Effector memory CD4-positive, alpha-beta T cell (primary cell): ENCODE measurements at regions not wholly inside any gene's neighbourhood (a gene's known extent, or its start where the extent isn't known, plus 50 kb on each side); places are given as distances from the start of the nearest gene placed in this dataset.

Source experiments
- DNase-seq, 3 donors: peaks; one replicate each; pipeline ENCODE4 v3.0.0-alpha.2; 2020
- H3K27ac ChIP-seq: 2 replicates; pipeline ENCODE4 v1.7.0; 2013; ENCODE audit warnings: mild to moderate bottlenecking, low read length, moderate library complexity; ENCODE audit not compliant: insufficient read depth, poor library complexity, severe bottlenecking
- H3K27me3 ChIP-seq: replicated peaks from 2 replicates; pipeline ENCODE4 v1.7.0; 2013; ENCODE audit warnings: mild to moderate bottlenecking, low read length; ENCODE audit not compliant: insufficient read depth, control insufficient read depth, poor library complexity, severe bottlenecking
- H3K36me3 ChIP-seq: 2 replicates; pipeline ENCODE4 v1.7.0; 2013; ENCODE audit warnings: mild to moderate bottlenecking, low read length, moderate library complexity; ENCODE audit not compliant: control insufficient read depth, insufficient read depth
- H3K4me1 ChIP-seq: 2 replicates; pipeline ENCODE4 v1.7.0; 2013; ENCODE audit warnings: low read length, mild to moderate bottlenecking; ENCODE audit not compliant: control insufficient read depth, insufficient read depth, poor library complexity, severe bottlenecking
- H3K4me3 ChIP-seq: 2 replicates; pipeline ENCODE4 v1.7.0; 2013; ENCODE audit warnings: low read length, low read depth, mild to moderate bottlenecking; ENCODE audit not compliant: insufficient read depth, poor library complexity, severe bottlenecking
- H3K9me3 ChIP-seq: 2 replicates; pipeline ENCODE4 v1.7.0; 2013; ENCODE audit warnings: mild to moderate bottlenecking, low read length, moderate library complexity; ENCODE audit not compliant: control insufficient read depth

DNA sequence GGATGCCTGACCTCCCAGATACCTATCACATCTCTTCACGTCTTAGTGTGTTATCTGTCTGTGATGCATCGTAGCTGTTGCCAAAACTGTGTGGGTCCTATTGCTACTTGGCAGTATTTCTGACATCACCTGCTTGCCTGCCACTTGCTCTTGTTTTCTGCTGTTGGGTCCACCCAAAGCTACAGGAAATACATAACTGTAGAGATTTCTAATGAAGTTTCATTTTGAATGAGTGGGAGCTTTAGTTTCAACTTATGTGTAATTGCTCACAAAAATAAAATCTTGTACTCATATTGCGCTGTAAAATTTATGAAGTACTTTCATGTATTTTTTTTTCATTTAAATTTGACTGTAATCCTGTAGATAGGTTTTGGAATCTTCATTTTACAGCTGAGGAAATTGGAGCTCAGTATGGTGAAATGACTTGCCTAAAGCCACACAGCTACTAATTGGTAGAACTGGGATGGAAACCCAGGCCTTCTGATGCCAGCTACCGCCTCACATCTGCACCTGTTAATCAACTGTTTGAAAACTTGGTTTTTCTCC, 113.6 kb upstream of the MAN1A1 start:
- DNase-seq = no peak
- no peak overlapping the region for H3K4me3 ChIP-seq
- no peaks in the 10 kb centered on the region for H3K4me1 ChIP-seq
- no peaks in the 10 kb centered on the region for H3K27me3 ChIP-seq
- no peak overlapping the region for H3K27ac ChIP-seq
- H3K36me3 ChIP-seq = no peaks in the 10 kb centered on the region
- H3K9me3 ChIP-seq = no peaks in the 10 kb centered on the region

DNA sequence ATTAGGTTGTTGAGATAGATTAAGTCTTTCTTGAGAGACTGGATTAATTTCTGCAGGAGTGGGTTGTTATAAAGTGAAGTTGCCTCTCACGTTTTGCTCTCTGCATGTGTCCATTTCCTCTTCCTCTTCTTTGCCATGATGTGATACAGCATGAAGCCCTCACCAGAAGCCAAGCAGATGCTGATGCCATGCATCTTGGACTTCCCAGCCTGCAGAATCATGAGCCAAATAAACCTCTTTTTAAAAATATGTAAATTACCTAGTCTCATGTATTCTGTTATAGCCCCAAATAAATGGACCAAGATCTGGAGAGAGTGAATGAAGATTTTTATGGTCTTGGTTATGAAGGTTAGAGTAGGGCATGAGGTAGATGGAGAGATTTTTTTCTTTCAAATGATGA, 111.6 kb upstream of the MAN1A1 start:
- no peaks in the 10 kb centered on the region for H3K4me1 ChIP-seq
- H3K27me3 ChIP-seq = no peaks in the 10 kb centered on the region
- no peak overlapping the region for H3K27ac ChIP-seq
- H3K4me3 ChIP-seq = no peak overlapping the region
- no peaks in the 10 kb centered on the region for H3K9me3 ChIP-seq
- H3K36me3 ChIP-seq = no peaks in the 10 kb centered on the region
- DNase-seq = no peak

DNA sequence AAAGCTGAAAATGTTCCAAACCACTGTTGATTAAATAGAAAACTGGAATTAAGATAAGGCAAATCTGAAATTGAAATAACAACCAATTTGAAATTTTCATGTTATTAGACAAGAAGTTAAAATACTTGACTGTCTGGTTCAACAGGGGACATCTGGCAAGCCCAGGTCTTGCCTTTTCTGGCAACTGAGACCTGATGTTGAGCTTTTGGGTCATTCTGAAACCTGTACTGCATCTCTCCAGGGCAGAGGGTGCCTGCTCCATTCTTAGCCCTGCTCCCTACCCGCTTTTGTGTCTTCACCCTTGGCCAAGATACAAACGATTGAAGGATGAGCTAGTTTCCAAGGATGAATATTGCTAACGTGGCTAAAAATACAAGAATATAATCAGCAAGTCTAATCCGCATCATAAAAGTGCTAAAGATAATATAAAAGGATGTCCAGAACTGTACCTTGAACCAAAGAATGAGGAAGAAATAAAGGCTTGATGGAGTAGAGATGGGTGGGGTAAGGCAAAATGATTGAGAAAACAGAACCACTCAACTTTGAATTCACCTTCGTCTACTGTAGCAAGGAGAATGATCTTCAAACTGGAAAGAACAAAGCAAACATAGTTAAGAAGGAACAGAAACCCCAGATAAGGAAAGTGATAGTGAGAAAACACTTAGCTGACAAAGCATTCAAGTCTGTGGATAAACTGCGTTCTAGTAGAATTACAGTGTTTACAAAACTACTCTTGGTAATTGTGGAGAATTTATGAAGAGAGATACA, 109.8 kb upstream of the MAN1A1 start:
- no peak overlapping the region for H3K27ac ChIP-seq
- no peak overlapping the region for H3K4me3 ChIP-seq
- H3K27me3 ChIP-seq = no peaks in the 10 kb centered on the region
- H3K9me3 ChIP-seq = no peaks in the 10 kb centered on the region
- no peaks in the 10 kb centered on the region for H3K4me1 ChIP-seq
- H3K36me3 ChIP-seq = no peaks in the 10 kb centered on the region
- no peak for DNase-seq

- H3K36me3 ChIP-seq = no peaks in the 10 kb centered on the region
- no peak overlapping the region for H3K27ac ChIP-seq
- no peaks in the 10 kb centered on the region for H3K4me1 ChIP-seq
- H3K4me3 ChIP-seq = no peak overlapping the region
- no peaks in the 10 kb centered on the region for H3K9me3 ChIP-seq
- no peak for DNase-seq
- H3K27me3 ChIP-seq = no peaks in the 10 kb centered on the region
Observed at GRCh38 chr6:119454714-119455113, 105.2 kb upstream of the MAN1A1 start.

GRCh38 chr6:119453242-119454200, 104.0 kb upstream of the MAN1A1 start:
- no peak overlapping the region for H3K27ac ChIP-seq
- no peaks in the 10 kb centered on the region for H3K9me3 ChIP-seq
- no peaks in the 10 kb centered on the region for H3K4me1 ChIP-seq
- no peak for DNase-seq
- H3K36me3 ChIP-seq = no peaks in the 10 kb centered on the region
- no peak overlapping the region for H3K4me3 ChIP-seq
- no peaks in the 10 kb centered on the region for H3K27me3 ChIP-seq

DNA sequence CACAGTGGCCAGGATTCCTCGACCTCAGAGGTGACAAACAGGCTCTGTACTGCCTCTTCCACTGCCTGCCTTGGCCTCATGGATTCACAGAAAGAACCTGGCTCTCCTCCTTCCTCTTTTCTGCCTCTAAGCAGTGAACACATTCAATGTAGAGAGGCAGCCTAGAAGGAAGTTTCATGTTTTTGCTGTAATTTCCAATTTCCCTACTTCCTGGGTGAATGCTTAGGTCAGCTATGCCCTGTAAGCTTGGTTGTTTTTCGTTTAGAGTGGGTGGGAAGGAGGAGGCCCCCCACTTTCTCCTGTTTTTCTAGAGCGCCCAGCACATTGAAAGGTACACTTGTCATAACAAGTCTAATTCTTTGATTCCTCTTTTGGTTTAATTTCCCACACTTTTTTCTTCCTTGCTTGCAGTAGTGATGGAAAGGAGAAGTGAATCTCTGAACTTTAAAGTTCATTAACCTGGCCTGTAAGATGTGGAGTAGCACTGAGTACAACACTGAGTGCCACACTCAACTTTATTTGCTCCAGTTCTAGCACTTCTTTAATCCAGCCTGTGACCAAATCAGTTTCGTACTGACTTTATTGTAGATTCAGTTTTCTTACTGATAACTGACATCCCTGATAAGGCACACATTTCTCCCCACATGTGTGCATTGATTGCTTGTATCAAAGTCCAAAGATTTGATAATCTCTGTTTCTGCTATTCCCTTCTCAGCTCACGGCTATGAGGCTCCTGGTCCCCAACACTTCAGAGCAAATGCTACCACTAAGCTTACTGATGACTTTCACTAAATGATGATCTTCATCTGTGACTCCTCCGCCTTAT, 100.0 kb upstream of the MAN1A1 start:
- H3K4me3 ChIP-seq = no peak overlapping the region
- no peak for DNase-seq
- no peaks in the 10 kb centered on the region for H3K4me1 ChIP-seq
- no peak overlapping the region for H3K27ac ChIP-seq
- no peaks in the 10 kb centered on the region for H3K36me3 ChIP-seq
- H3K9me3 ChIP-seq = no peaks in the 10 kb centered on the region
- no peaks in the 10 kb centered on the region for H3K27me3 ChIP-seq

GRCh38 chr6:119447921-119448320, 98.4 kb upstream of the MAN1A1 start:
- Histone ChIP-seq H3K27me3 (no peaks in the 10 kb centered on the region), H3K4me1 (no peaks in the 10 kb centered on the region), H3K36me3 (no peaks in the 10 kb centered on the region), H3K4me3 (no peak overlapping the region), H3K27ac (no peak overlapping the region), H3K9me3 (no peaks in the 10 kb centered on the region)
- no peak for DNase-seq

DNA sequence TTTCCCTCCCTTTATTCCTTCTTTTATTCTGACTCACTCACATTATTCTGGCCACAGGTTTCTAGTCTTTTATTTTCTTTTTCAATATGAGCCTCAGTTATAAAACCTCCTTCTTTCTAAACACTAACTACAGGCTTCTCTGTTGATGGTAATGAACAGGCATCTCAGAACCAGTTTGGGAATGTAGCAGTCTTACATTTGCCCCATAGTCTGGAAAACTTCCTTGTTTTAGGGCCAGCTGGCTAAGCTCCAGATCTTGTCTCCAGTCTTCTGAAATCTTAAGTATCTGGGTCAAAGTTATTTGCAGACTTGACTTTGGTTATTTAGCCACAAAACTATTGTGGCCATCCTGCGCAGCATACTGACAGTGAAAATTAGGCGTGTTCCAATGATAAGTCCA, 97.0 kb upstream of the MAN1A1 start:
- H3K4me1 ChIP-seq = no peaks in the 10 kb centered on the region

GRCh38 chr6:119446115-119446554, 96.6 kb upstream of the MAN1A1 start:
- Histone ChIP-seq H3K4me3 (no peak overlapping the region), H3K27me3 (no peaks in the 10 kb centered on the region), H3K36me3 (no peaks in the 10 kb centered on the region), H3K9me3 (no peaks in the 10 kb centered on the region), H3K4me1 (no peaks in the 10 kb centered on the region), H3K27ac (no peak overlapping the region)
- DNase-seq = no peak

More for the DNA sequence above, 97.0 kb upstream of the MAN1A1 start:
- H3K36me3 ChIP-seq = no peaks in the 10 kb centered on the region
- DNase-seq = no peak
- no peaks in the 10 kb centered on the region for H3K9me3 ChIP-seq
- no peak overlapping the region for H3K27ac ChIP-seq
- H3K4me3 ChIP-seq = no peak overlapping the region
- H3K27me3 ChIP-seq = no peaks in the 10 kb centered on the region
